ENCODE measurements at regions not wholly inside any gene's neighbourhood (a gene's known extent, or its start where the extent isn't known, plus 50 kb on each side); places are given as distances from the start of the nearest gene placed in this dataset.

DNA sequence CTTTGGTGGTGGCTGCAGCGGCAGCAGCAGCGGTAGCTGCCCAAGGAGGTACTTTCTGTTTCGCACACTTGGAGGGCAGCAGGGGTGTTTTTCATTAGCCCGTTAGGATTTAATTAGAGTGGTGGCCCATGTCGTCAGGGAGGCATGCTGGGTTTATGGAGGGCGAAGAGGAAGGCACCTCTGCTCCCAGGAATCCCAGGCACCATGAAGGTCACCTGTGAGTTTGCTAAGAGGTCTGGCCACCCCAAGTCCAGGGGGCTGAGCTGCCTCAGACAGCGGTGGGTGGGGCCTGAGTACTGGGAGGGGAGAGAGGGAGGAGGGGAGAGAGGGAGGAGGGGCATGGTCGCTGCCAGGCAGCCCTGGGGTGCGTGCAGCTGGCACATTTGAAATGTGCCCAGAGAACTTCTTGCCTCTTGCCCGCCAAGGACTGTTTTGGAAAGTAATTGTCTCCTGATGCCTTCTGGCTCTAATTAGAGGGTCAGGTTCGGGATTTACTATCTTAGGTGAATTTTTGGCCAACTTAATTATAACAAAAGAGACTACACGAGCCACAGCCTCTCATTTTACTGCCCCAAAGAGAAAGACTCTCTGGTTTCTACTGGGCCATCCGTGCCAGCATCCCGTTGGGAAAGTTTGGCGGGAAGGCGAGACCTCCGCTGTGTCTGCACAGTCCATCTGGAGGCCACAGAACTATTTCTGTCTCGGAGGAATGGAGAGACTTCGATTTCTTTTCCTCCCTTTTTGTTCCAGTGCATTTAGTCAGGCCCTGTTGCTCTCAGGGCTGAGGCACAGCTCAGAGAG lies 62.0 kb downstream of the GLI2 start:
- H3K4me1 ChIP-seq (ENCODE audit: insufficient read depth, low read length, poor library complexity, severe bottlenecking): no peaks in the 10 kb centered on the region
- no peaks in the 10 kb centered on the region for H3F3A ChIP-seq (ENCODE audit: low read depth)
- no peaks in the 10 kb centered on the region for H3K9me3 ChIP-seq (ENCODE audit: insufficient read depth, low read depth, low read length)
- no peaks in the 10 kb centered on the region for H3K27me3 ChIP-seq (ENCODE audit: insufficient read depth, low read length, poor library complexity, severe bottlenecking)
- H3K9ac ChIP-seq (ENCODE audit: low read depth, low read length, poor library complexity, severe bottlenecking): no peak overlapping the region
- no peaks in the 10 kb centered on the region for H3K36me3 ChIP-seq (ENCODE audit: insufficient read depth, low read length)
- TF ChIP-seq, protein P1, sequence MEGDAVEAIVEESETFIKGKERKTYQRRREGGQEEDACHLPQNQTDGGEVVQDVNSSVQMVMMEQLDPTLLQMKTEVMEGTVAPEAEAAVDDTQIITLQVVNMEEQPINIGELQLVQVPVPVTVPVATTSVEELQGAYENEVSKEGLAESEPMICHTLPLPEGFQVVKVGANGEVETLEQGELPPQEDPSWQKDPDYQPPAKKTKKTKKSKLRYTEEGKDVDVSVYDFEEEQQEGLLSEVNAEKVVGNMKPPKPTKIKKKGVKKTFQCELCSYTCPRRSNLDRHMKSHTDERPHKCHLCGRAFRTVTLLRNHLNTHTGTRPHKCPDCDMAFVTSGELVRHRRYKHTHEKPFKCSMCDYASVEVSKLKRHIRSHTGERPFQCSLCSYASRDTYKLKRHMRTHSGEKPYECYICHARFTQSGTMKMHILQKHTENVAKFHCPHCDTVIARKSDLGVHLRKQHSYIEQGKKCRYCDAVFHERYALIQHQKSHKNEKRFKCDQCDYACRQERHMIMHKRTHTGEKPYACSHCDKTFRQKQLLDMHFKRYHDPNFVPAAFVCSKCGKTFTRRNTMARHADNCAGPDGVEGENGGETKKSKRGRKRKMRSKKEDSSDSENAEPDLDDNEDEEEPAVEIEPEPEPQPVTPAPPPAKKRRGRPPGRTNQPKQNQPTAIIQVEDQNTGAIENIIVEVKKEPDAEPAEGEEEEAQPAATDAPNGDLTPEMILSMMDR (conservative IDR thresholded peaks at IDR 0.05; ENCODE audit: low read length): no peak
- TF ChIP-seq EZH2phosphoT487 (IDR thresholded peaks at IDR 0.05; ENCODE audit: borderline replicate concordance): no peak
- no peak overlapping the region for H2AFZ ChIP-seq (ENCODE audit: low read length)
- no peaks in the 10 kb centered on the region for H4K20me1 ChIP-seq (ENCODE audit: insufficient read depth, low read length, poor library complexity, severe bottlenecking)
- H3K4me2 ChIP-seq (ENCODE audit: low read depth, low read length, poor library complexity, severe bottlenecking): no peak overlapping the region
- no peaks in the 10 kb centered on the region for H3K79me2 ChIP-seq (ENCODE audit: insufficient read depth, low read length)
- no peaks in the 10 kb centered on the region for H3K9me2 ChIP-seq (replicated peaks; ENCODE audit: low read depth, low read length)
- no peak overlapping the region for H3K4me3 ChIP-seq (ENCODE audit: low read length, poor library complexity, severe bottlenecking)

DNA sequence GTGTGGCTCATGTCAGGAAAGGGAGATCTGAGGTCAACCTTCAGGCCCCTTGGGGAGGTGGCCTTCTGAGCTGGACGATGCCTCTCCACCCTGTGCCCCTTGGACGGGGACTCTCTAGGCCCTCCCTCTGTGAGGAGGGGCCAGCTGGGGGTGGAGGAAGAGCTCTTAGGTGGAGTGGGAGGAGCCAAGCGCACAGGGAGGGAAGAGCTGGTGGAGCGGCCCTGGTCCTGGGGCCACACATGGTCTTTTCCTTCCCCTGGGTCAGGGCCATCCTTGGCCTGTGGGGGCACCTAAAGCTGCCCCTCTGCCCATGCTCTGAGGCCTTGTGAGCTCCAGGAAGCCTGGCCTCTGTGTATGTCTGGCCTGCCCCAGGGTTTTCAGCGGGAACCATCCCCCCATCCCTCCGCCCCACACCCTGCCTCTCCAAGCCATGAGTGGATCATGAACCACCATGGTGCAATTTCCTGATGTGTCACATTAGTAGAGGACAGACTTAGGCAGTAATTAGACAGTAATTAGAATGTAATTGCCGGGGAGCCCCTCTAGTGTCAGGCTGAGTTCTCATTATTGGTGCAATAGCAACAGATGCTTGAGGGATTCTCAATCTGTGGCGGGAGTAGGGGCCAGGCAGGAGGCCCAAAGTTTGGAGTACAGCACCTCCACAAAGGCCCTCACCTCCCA lies 63.0 kb downstream of the GLI2 start:
- H4K20me1 ChIP-seq (ENCODE audit: insufficient read depth, low read length, poor library complexity, severe bottlenecking): no peaks in the 10 kb centered on the region
- no peaks in the 10 kb centered on the region for H3K36me3 ChIP-seq (ENCODE audit: insufficient read depth, low read length)
- no peak overlapping the region for H3K9ac ChIP-seq (ENCODE audit: low read depth, low read length, poor library complexity, severe bottlenecking)
- H3K4me3 ChIP-seq (ENCODE audit: low read length, poor library complexity, severe bottlenecking): no peak overlapping the region
- no peaks in the 10 kb centered on the region for H3K9me3 ChIP-seq (ENCODE audit: insufficient read depth, low read depth, low read length)
- no peak for TF ChIP-seq EZH2phosphoT487 (IDR thresholded peaks at IDR 0.05; ENCODE audit: borderline replicate concordance)
- TF ChIP-seq, protein P1 (conservative IDR thresholded peaks at IDR 0.05; ENCODE audit: low read length): no peak
- no peaks in the 10 kb centered on the region for H3K79me2 ChIP-seq (ENCODE audit: insufficient read depth, low read length)
- no peaks in the 10 kb centered on the region for H3K27me3 ChIP-seq (ENCODE audit: insufficient read depth, low read length, poor library complexity, severe bottlenecking)
- H3K4me2 ChIP-seq (ENCODE audit: low read depth, low read length, poor library complexity, severe bottlenecking): no peak overlapping the region
- no peaks in the 10 kb centered on the region for H3K4me1 ChIP-seq (ENCODE audit: insufficient read depth, low read length, poor library complexity, severe bottlenecking)
- H2AFZ ChIP-seq (ENCODE audit: low read length): no peak overlapping the region
- no peaks in the 10 kb centered on the region for H3F3A ChIP-seq (ENCODE audit: low read depth)
- H3K9me2 ChIP-seq (replicated peaks; ENCODE audit: low read depth, low read length): no peaks in the 10 kb centered on the region

DNA sequence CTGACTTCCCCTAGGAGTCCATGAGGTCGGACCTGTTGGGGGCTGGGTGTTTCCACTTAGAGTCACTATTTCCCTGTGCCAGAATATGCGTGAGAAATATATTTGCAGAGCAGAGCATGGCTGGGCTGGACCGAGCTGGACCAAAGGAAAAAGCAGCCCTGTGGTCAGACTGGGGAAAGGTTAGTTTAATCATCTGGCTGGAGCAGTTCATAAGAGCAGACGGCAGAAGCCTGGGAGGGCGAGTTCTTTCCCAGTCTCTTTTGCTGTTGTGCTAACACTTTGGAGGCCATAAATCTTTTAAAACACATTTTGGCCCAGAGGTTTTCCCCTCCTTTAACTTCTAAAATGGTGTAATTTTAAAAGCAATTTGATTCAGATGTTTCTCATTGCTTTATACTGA lies 66.5 kb downstream of the GLI2 start:
- no peaks in the 10 kb centered on the region for H3K4me1 ChIP-seq (ENCODE audit: insufficient read depth, low read length, poor library complexity, severe bottlenecking)
- H3K79me2 ChIP-seq (ENCODE audit: insufficient read depth, low read length): no peaks in the 10 kb centered on the region

More for the DNA sequence above, 66.5 kb downstream of the GLI2 start:
- H3K4me2 ChIP-seq (ENCODE audit: low read depth, low read length, poor library complexity, severe bottlenecking): no peak overlapping the region
- TF ChIP-seq, protein P1 (conservative IDR thresholded peaks at IDR 0.05; ENCODE audit: low read length): no peak
- TF ChIP-seq EZH2phosphoT487 (IDR thresholded peaks at IDR 0.05; ENCODE audit: borderline replicate concordance): no peak
- no peaks in the 10 kb centered on the region for H3K36me3 ChIP-seq (ENCODE audit: insufficient read depth, low read length)
- H4K20me1 ChIP-seq (ENCODE audit: insufficient read depth, low read length, poor library complexity, severe bottlenecking): no peaks in the 10 kb centered on the region
- H2AFZ ChIP-seq (ENCODE audit: low read length): no peak overlapping the region
- H3F3A ChIP-seq (ENCODE audit: low read depth): no peaks in the 10 kb centered on the region
- no peak overlapping the region for H3K9ac ChIP-seq (ENCODE audit: low read depth, low read length, poor library complexity, severe bottlenecking)
- no peaks in the 10 kb centered on the region for H3K9me3 ChIP-seq (ENCODE audit: insufficient read depth, low read depth, low read length)
- no peaks in the 10 kb centered on the region for H3K9me2 ChIP-seq (replicated peaks; ENCODE audit: low read depth, low read length)
- H3K4me3 ChIP-seq (ENCODE audit: low read length, poor library complexity, severe bottlenecking): no peak overlapping the region
- H3K27me3 ChIP-seq (ENCODE audit: insufficient read depth, low read length, poor library complexity, severe bottlenecking): no peaks in the 10 kb centered on the region
